SK-N-SH (cell line): ENCODE measurements at regions not wholly inside any gene's neighbourhood (a gene's known extent, or its start where the extent isn't known, plus 50 kb on each side); places are given as distances from the start of the nearest gene placed in this dataset.

ENCODE experiments used
- CTCF ChIA-PET: fragments of 300-600, 350-600 bp; formaldehyde crosslinking; extraction: SDS; loops from one replicate; lab custom pipeline; 2021; lab: Yijun Ruan, JAX
- POLR2A ChIA-PET: fragments of 350-600 bp; sonication (Branson Sonifier 250); formaldehyde crosslinking; extraction: SDS; loops from one replicate; lab custom pipeline; 2020; ENCODE audit warnings: antibody characterized with exemption, inconsistent platforms; lab: Yijun Ruan, JAX
- DNase-seq: peaks from one replicate; pipeline ENCODE4 v3.0.0; 2012
- H2AFZ ChIP-seq: fragments of 200-600 bp; sonication (generic); 2 replicates; pipeline ENCODE4 v1.8.1; 2016; ENCODE audit warnings: antibody characterized with exemption, mild to moderate bottlenecking, low read depth
- H3F3A ChIP-seq: fragments of 200-600 bp; sonication (generic); replicated peaks from 2 replicates; pipeline ENCODE3; 2016; ENCODE audit warnings: antibody characterized with exemption, mild to moderate bottlenecking; ENCODE audit not compliant: insufficient read depth
- H3K27ac ChIP-seq, 2 experiments: fragments of 200-500 bp in 1 of 2; fragments of 200-600 bp in 1 of 2; sonication (Bioruptor generic) in 1 of 2; sonication (generic), shearing (Covaris generic) in 1 of 2; 2 replicates each; pipeline versions ENCODE4 v1.5.1 to v1.6.1; 2014 to 2016; ENCODE audit warnings: low read depth in 2 of 2, inconsistent platforms in 1 of 2, low read length in 1 of 2, mild to moderate bottlenecking in 1 of 2, mixed read lengths in 1 of 2
- H3K27me3 ChIP-seq: fragments of 200-600 bp; sonication (generic), shearing (Covaris generic); 2 replicates; pipeline ENCODE4 v1.6.1; 2016; ENCODE audit warnings: mixed run types; ENCODE audit not compliant: insufficient read depth
- H3K36me3 ChIP-seq, 2 experiments: fragments of 200-500 bp in 1 of 2; fragments of 200-600 bp in 1 of 2; sonication (Bioruptor generic) in 1 of 2; sonication (generic) in 1 of 2; replicated peaks in 1 of 2; 2 replicates each; pipeline versions ENCODE3 to v1.5.1; 2014 to 2016; ENCODE audit warnings: low read length in 1 of 2, mild to moderate bottlenecking in 1 of 2; ENCODE audit not compliant: insufficient read depth in 2 of 2, control insufficient read depth in 1 of 2
- H3K4me1 ChIP-seq, 2 experiments: fragments of 200-500 bp in 1 of 2; fragments of 200-600 bp in 1 of 2; sonication (Bioruptor generic) in 1 of 2; sonication (generic), shearing (Covaris generic) in 1 of 2; 2 replicates each; pipeline versions ENCODE4 v1.5.1 to v1.6.1; 2014 to 2016; ENCODE audit warnings: low read depth in 1 of 2, low read length in 1 of 2, mixed run types in 1 of 2; ENCODE audit not compliant: insufficient read depth in 2 of 2, control insufficient read depth in 1 of 2
- H3K4me2 ChIP-seq: fragments of 200-600 bp; sonication (generic), shearing (Covaris generic); 2 replicates; pipeline ENCODE4 v1.6.1; 2017; ENCODE audit warnings: mixed run types
- H3K4me3 ChIP-seq, 2 experiments: fragments of 200-500 bp in 1 of 2; fragments of 200-600 bp in 1 of 2; sonication (Bioruptor generic) in 1 of 2; sonication (generic), shearing (Covaris generic) in 1 of 2; 2 replicates each; pipeline versions ENCODE4 v1.5.1 to v1.8.1; 2014 to 2016; ENCODE audit warnings: low read depth in 2 of 2, inconsistent platforms in 1 of 2, low read length in 1 of 2, mild to moderate bottlenecking in 1 of 2, mixed read lengths in 1 of 2, moderate library complexity in 1 of 2
- H3K79me2 ChIP-seq: fragments of 200-600 bp; sonication (generic); 2 replicates; pipeline ENCODE4 v1.8.1; 2017; ENCODE audit warnings: mild to moderate bottlenecking; ENCODE audit not compliant: insufficient read depth
- H3K9ac ChIP-seq: fragments of 200-600 bp; sonication (generic); 2 replicates; pipeline ENCODE4 v1.6.1; 2017; ENCODE audit warnings: mixed run types
- H3K9me2 ChIP-seq: fragments of 200-600 bp; sonication (generic); 2 replicates; pipeline ENCODE4 v1.6.1; 2017; ENCODE audit warnings: mixed run types
- H3K9me3 ChIP-seq: fragments of 200-600 bp; sonication (generic); 2 replicates; pipeline ENCODE4 v1.6.1; 2017; ENCODE audit warnings: mixed run types, mild to moderate bottlenecking, moderate library complexity
- H4K20me1 ChIP-seq: fragments of 200-600 bp; sonication (generic); 2 replicates; pipeline ENCODE4 v1.6.1; 2017; ENCODE audit warnings: mild to moderate bottlenecking, mixed run types; ENCODE audit not compliant: insufficient read depth
- EP300 ChIP-seq, 2 experiments: IDR thresholded peaks; 2 replicates each; pipeline versions ENCODE4 v1.4.0 to v1.6.1; 2012; ENCODE audit warnings: borderline replicate concordance in 1 of 2, low read depth in 1 of 2, low read length in 1 of 2
- FOSL2 ChIP-seq: IDR thresholded peaks from 2 replicates; pipeline ENCODE4 v1.4.0; 2012; ENCODE audit warnings: low read depth, mild to moderate bottlenecking, moderate library complexity, borderline replicate concordance
- FOXJ3 ChIP-seq: sonication (generic); formaldehyde crosslinking; IDR thresholded peaks from 2 replicates; pipeline ENCODE4 v1.5.1; 2020; ENCODE audit warnings: mild to moderate bottlenecking, missing genetic modification reagents
- GATA2 ChIP-seq: sonication (generic); formaldehyde crosslinking; IDR thresholded peaks from 2 replicates; pipeline ENCODE4 v1.5.0; 2020; ENCODE audit warnings: mild to moderate bottlenecking, missing genetic modification reagents
- MEF2A ChIP-seq: IDR thresholded peaks from 2 replicates; pipeline ENCODE4 v1.4.0; 2012; ENCODE audit warnings: low read depth, borderline replicate concordance
- NRF1 ChIP-seq: IDR thresholded peaks from 2 replicates; pipeline ENCODE4 v1.6.1; 2012; ENCODE audit warnings: low read depth, mild to moderate bottlenecking, low read length
- TCF12 ChIP-seq: IDR thresholded peaks from 2 replicates; pipeline ENCODE4 v1.4.0; 2012
- TEAD4 ChIP-seq: IDR thresholded peaks from 2 replicates; pipeline ENCODE4 v1.4.0; 2012; ENCODE audit warnings: mild to moderate bottlenecking, borderline replicate concordance; ENCODE audit not compliant: insufficient read depth
- USF1 ChIP-seq: IDR thresholded peaks from 2 replicates; pipeline ENCODE4 v1.4.0; 2012; ENCODE audit warnings: low read depth, borderline replicate concordance
- USF2 ChIP-seq: fragments of 150-350 bp; IDR thresholded peaks from 2 replicates; pipeline ENCODE4 v1.6.1; 2017; ENCODE audit warnings: antibody characterized with exemption, low read length, low read depth, borderline replicate concordance
- ZBTB33 ChIP-seq: IDR thresholded peaks from 2 replicates; pipeline ENCODE4 v1.4.0; 2012; ENCODE audit warnings: low read depth, borderline replicate concordance
- WGBS: methylation state at CpG from one replicate; pipeline ENCODE4 v1.1.6; 2017; ENCODE audit warnings: low lambda C conversion rate; 5-methylcytosine and 5-hydroxymethylcytosine counted together

GRCh38 chr3:148601766-148602685, 95.7 kb upstream of the AGTR1 start:
- no peak for DNase-seq
- TF ChIP-seq FOSL2 = no peak
- no peak for TF ChIP-seq USF1
- no peak for TF ChIP-seq NRF1
- no peak for TF ChIP-seq USF2
- H3K79me2 ChIP-seq = no peaks in the 10 kb centered on the region
- CTCF ChIA-PET = no interaction called here
- no peak overlapping the region for H3K4me3 ChIP-seq
- no peaks in the 10 kb centered on the region for H3K27me3 ChIP-seq
- no peak overlapping the region for H3K9ac ChIP-seq
- no peaks in the 10 kb centered on the region for H3K9me3 ChIP-seq
- H3K9me2 ChIP-seq = no peaks in the 10 kb centered on the region
- no peaks in the 10 kb centered on the region for H4K20me1 ChIP-seq
- H3K4me2 ChIP-seq = no peak overlapping the region
- H3K27ac ChIP-seq = no peak overlapping the region
- peaks cover 0 to 4% of the 10 kb centered on the region in 2 experiments; a peak in 1 of 4 replicates for H3K4me1 ChIP-seq
- H3F3A ChIP-seq = no peaks in the 10 kb centered on the region
- H3K36me3 ChIP-seq = no peaks in the 10 kb centered on the region
- POLR2A ChIA-PET = no interaction called here
- no peak overlapping the region for H2AFZ ChIP-seq
- 29% methylated on average over 3 of the region's 3 CpGs for WGBS

- Histone ChIP-seq H3K27me3 (no peaks in the 10 kb centered on the region), H3K27ac (no peak overlapping the region), H4K20me1 (no peaks in the 10 kb centered on the region), H3K9me3 (no peaks in the 10 kb centered on the region), H3K4me2 (no peak overlapping the region), H3K9me2 (no peaks in the 10 kb centered on the region), H3K4me3 (no peak overlapping the region), H3K9ac (no peak overlapping the region), H3K36me3 (no peaks in the 10 kb centered on the region), H3K79me2 (no peaks in the 10 kb centered on the region), H3F3A (no peaks in the 10 kb centered on the region), H2AFZ (no peak overlapping the region), H3K4me1 (peaks cover 0 to 5% of the 10 kb centered on the region in 2 experiments; a peak in 1 of 4 replicates)
- 61% methylated on average over 9 of the region's 9 CpGs for WGBS
- POLR2A ChIA-PET = no interaction called here
- CTCF ChIA-PET = interaction anchor here (2.2 kb wide), 1 partner anchor 39 kb away, joined by 5 read pairs; no protein-coding TSS in a partner anchor
- TF ChIP-seq FOSL2 = no peak
- no peak for TF ChIP-seq EP300 (IDR thresholded peaks at IDR 0.05; ENCODE audit: borderline replicate concordance in 1 of 2, low read depth in 1 of 2, low read length in 1 of 2)
- no peak for TF ChIP-seq MEF2A
- no peak for TF ChIP-seq GATA2 (CRISPR knock-in tag)
- TF ChIP-seq FOXJ3 = no peak
- no peak for TF ChIP-seq TEAD4
- no peak for TF ChIP-seq ZBTB33
- TF ChIP-seq TCF12 = no peak
- TF ChIP-seq USF2 = no peak
- DNase-seq = no peak
These were observed 93.2 kb upstream of the AGTR1 start for GRCh38 chr3:148604270-148605085.
